Calu3 (cell line): ENCODE measurements at regions not wholly inside any gene's neighbourhood (a gene's known extent, or its start where the extent isn't known, plus 50 kb on each side); places are given as distances from the start of the nearest gene placed in this dataset.

Source experiments
- BruUV-seq: library from RNA; stranded (reverse); fragments of 400-500 nt; replicated peaks from 2 replicates; lab custom pipeline; 2021; lab: Mats Ljungman, UMichigan
- CTCF ChIA-PET: fragments of 300-600 bp; sonication (Branson Sonifier 250); formaldehyde crosslinking; loops from one replicate; lab custom pipeline; 2022; ENCODE audit warnings: antibody characterized with exemption; lab: Charles Lee
- DNase-seq: peaks from one replicate; pipeline ENCODE4 v3.0.0; 2022
- H3K27ac Mint-ChIP-seq: one replicate; pipeline ENCODE4 v1.8.0; 2022; ENCODE audit warnings: mixed read lengths; ENCODE audit not compliant: unreplicated experiment
- H3K27me3 Mint-ChIP-seq: one replicate; pipeline ENCODE4 v1.8.0; 2022; ENCODE audit warnings: mixed read lengths; ENCODE audit not compliant: unreplicated experiment
- H3K36me3 Mint-ChIP-seq: one replicate; pipeline ENCODE4 v1.8.0; 2022; ENCODE audit warnings: mild to moderate bottlenecking, moderate library complexity, mixed read lengths; ENCODE audit not compliant: insufficient read depth, unreplicated experiment
- H3K4me1 Mint-ChIP-seq: one replicate; pipeline ENCODE4 v1.8.0; 2022; ENCODE audit warnings: mild to moderate bottlenecking, low read depth, mixed read lengths; ENCODE audit not compliant: unreplicated experiment
- H3K4me3 Mint-ChIP-seq: one replicate; pipeline ENCODE4 v1.8.0; 2022; ENCODE audit warnings: mild to moderate bottlenecking, low read depth, moderate library complexity, mixed read lengths; ENCODE audit not compliant: unreplicated experiment
- H3K9me3 Mint-ChIP-seq: one replicate; pipeline ENCODE4 v1.8.0; 2022; ENCODE audit warnings: low read depth, mixed read lengths; ENCODE audit not compliant: unreplicated experiment
- intact Hi-C: fragments of 100-400 bp; cut with micrococcal nuclease; formaldehyde crosslinking; loops from one replicate; pipeline ENCODE4 v1.10.0; 2022; ENCODE audit not compliant: unreplicated experiment
- TF ChIP-seq, protein P1 (sequence below): fragments of 200-600 bp; IDR thresholded peaks from one replicate; pipeline ENCODE4 v1.8.0; 2022; ENCODE audit warnings: antibody characterized with exemption; ENCODE audit not compliant: unreplicated experiment

DNA sequence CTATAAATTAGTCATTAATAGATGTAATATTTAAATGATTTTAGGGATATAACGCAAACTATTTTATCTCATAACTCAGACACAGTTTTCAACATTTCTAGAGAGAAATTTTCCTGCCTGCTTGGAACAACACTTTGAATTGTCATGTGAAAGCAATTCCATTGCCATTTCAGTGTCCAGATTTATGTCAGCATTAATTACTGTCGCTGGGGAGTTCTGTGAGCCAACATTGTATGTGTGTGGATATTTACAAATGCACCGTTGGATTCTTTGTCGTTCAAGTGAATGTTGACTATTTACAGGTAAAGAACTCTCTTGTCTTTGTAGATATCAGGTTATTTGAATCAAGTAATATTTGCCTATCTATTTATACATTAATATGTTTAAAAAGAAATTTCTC lies 465.3 kb upstream of the RGS6 start:
- CTCF ChIA-PET, result no interaction called here
- TF ChIP-seq, protein P1, sequence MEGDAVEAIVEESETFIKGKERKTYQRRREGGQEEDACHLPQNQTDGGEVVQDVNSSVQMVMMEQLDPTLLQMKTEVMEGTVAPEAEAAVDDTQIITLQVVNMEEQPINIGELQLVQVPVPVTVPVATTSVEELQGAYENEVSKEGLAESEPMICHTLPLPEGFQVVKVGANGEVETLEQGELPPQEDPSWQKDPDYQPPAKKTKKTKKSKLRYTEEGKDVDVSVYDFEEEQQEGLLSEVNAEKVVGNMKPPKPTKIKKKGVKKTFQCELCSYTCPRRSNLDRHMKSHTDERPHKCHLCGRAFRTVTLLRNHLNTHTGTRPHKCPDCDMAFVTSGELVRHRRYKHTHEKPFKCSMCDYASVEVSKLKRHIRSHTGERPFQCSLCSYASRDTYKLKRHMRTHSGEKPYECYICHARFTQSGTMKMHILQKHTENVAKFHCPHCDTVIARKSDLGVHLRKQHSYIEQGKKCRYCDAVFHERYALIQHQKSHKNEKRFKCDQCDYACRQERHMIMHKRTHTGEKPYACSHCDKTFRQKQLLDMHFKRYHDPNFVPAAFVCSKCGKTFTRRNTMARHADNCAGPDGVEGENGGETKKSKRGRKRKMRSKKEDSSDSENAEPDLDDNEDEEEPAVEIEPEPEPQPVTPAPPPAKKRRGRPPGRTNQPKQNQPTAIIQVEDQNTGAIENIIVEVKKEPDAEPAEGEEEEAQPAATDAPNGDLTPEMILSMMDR, result no peak
- no TSS peak for BruUV-seq
- Mint-ChIP-seq H3K27me3 (no peaks in the 10 kb centered on the region), H3K36me3 (no peaks in the 10 kb centered on the region), H3K9me3 (no peaks in the 10 kb centered on the region), H3K4me1 (no peaks in the 10 kb centered on the region), H3K27ac (no peak overlapping the region), H3K4me3 (no peak overlapping the region)
- DNase-seq, result no peak
- intact Hi-C loops, result no loop called here

DNA sequence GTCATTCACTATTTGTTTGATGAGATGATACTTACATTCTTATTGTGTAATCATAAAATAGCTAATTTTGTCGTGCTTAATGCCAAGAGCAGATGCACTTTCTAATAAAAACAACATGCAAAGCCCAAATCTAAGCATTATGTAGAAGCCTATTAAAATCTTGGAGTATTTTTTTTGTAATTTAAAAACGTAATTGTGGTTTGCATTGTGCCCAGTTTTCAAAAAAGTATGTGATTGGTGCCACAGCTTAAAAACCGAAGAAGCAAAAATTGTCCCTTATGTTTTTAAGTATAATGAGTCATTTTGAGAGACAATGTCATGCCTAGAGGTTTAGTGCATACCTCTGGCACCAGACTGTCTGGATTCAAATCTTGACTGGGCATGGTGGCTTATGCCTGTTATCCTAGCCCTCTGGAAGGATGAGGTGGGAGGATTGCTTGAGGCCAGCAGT lies 464.8 kb upstream of the RGS6 start:
- intact Hi-C loops, result no loop called here
- Mint-ChIP-seq H3K4me3 (no peak overlapping the region), H3K9me3 (no peaks in the 10 kb centered on the region), H3K4me1 (no peaks in the 10 kb centered on the region), H3K27me3 (no peaks in the 10 kb centered on the region), H3K36me3 (no peaks in the 10 kb centered on the region), H3K27ac (no peak overlapping the region)
- no TSS peak for BruUV-seq
- TF ChIP-seq, protein P1, result no peak
- DNase-seq, result no peak
- CTCF ChIA-PET, result no interaction called here

DNA sequence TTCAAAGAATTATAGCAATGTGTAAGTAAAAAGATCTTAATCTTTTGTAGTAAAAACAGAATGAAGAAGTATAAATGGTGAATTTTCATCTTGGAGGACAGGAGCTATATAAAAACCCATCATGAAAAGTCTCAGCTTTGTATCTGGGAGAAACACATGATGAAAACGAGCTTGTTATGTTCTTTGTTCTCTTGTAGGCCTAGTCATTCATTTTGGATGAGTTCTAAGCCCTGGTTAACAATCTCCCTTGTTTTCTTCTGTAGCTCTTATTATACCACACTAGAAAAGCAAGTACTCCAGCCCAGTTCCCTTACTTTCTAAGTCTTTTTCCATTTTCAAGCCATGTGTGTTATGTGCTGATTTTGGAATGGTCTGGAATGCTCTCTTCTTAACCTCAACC lies 463.5 kb upstream of the RGS6 start:
- no peak overlapping the region for H3K4me3 Mint-ChIP-seq

DNA sequence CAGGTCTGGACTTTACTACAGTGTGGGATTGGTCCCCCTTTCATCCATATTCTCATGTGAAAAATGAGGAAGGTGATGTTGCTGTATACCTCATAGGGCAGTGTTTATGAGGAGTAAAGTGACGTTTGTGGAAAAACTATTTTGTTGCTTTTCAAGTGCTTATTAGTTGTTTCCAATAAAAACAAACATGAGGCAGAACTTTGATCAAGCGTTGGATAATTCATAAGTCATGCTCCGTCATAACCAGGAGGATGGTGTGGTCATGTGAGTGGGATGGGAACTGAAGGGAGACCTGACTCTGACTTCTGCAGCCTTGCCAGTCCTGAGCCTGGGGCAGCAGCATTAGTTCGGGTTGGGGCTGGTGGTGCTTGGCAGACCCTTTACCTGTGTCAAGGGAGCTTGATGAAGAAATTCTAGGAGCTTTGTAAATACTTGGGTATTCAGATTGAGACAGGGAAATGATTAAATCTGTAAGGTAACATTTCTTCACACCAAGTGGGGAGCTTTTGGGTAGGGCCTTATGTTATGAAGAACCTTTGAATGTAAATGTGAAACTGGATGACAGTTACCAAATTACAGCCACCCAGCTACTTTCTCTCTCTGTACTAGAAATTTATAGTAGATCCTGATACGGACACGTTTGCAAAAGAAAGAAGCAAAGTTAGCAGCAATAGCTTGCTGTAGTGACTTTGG lies 462.4 kb upstream of the RGS6 start:
- Mint-ChIP-seq H3K9me3 (no peaks in the 10 kb centered on the region), H3K4me1 (no peaks in the 10 kb centered on the region), H3K36me3 (no peaks in the 10 kb centered on the region), H3K27me3 (no peaks in the 10 kb centered on the region), H3K27ac (no peak overlapping the region), H3K4me3 (no peak overlapping the region)
- DNase-seq, result no peak
- BruUV-seq, result no TSS peak
- TF ChIP-seq, protein P1, result no peak
- intact Hi-C loops, result no loop called here
- CTCF ChIA-PET, result interaction anchor here (0.6 to 1.5 kb wide), 2 partner anchors 18 to 692 kb away, joined by 3 to 5 read pairs; no protein-coding TSS in a partner anchor

More for the DNA sequence above, 463.5 kb upstream of the RGS6 start:
- Mint-ChIP-seq H3K36me3 (no peaks in the 10 kb centered on the region), H3K27me3 (no peaks in the 10 kb centered on the region), H3K27ac (no peak overlapping the region), H3K4me1 (no peaks in the 10 kb centered on the region), H3K9me3 (no peaks in the 10 kb centered on the region)
- CTCF ChIA-PET, result no interaction called here
- BruUV-seq, result no TSS peak
- no peak for DNase-seq
- TF ChIP-seq, protein P1, result no peak
- intact Hi-C loops, result no loop called here
